ENCODE measurements at regions not wholly inside any gene's neighbourhood (a gene's known extent, or its start where the extent isn't known, plus 50 kb on each side); places are given as distances from the start of the nearest gene placed in this dataset.
"Not testable (repeated sequence)": the region's sequence is repeated elsewhere in the genome, so short reads cannot be mapped to it uniquely, and the experiment has no call there.

- H3K4me3 ChIP-seq (replicated peaks; ENCODE audit: low read depth, low read length), result no peak overlapping the region
- no peak for DNase-seq (ENCODE audit: low read depth)
- TF ChIP-seq CTCF (IDR thresholded peaks at IDR 0.05; ENCODE audit: low read length, missing control alignments), result no peak
Observed at GRCh38 chr7:149683898-149684297, 89.5 kb downstream of the ZNF467 start.

- no peak for TF ChIP-seq CTCF (IDR thresholded peaks at IDR 0.05; ENCODE audit: low read length, missing control alignments)
- H3K4me3 ChIP-seq (replicated peaks; ENCODE audit: low read depth, low read length), result no peak overlapping the region
- no peak for DNase-seq (ENCODE audit: low read depth)
Observed at GRCh38 chr7:149683181-149683580, 90.2 kb downstream of the ZNF467 start.

GRCh38 chr7:149682038-149682437, 91.3 kb downstream of the ZNF467 start:
- no peak for TF ChIP-seq CTCF (IDR thresholded peaks at IDR 0.05; ENCODE audit: low read length, missing control alignments)
- no peak overlapping the region for H3K4me3 ChIP-seq (replicated peaks; ENCODE audit: low read depth, low read length)
- no peak for DNase-seq (ENCODE audit: low read depth)

GRCh38 chr7:149681274-149681673, 92.1 kb downstream of the ZNF467 start:
- no peak overlapping the region for H3K4me3 ChIP-seq (replicated peaks; ENCODE audit: low read depth, low read length)
- TF ChIP-seq CTCF (IDR thresholded peaks at IDR 0.05; ENCODE audit: low read length, missing control alignments), result no peak
- no peak for DNase-seq (ENCODE audit: low read depth)

- no peak overlapping the region for H3K4me3 ChIP-seq (replicated peaks; ENCODE audit: low read depth, low read length)
- TF ChIP-seq CTCF (IDR thresholded peaks at IDR 0.05; ENCODE audit: low read length, missing control alignments), result no peak
- peak; percentile 13 for DNase-seq (ENCODE audit: low read depth)
Observed at GRCh38 chr7:149680331-149681025, 92.9 kb downstream of the ZNF467 start.

GRCh38 chr7:149674728-149675385, 98.5 kb downstream of the ZNF467 start:
- H3K4me3 ChIP-seq (replicated peaks; ENCODE audit: low read depth, low read length); DNase-seq (ENCODE audit: low read depth): not testable (repeated sequence)

GRCh38 chr7:149673006-149673405, 100.4 kb downstream of the ZNF467 start:
- no peak for DNase-seq (ENCODE audit: low read depth)
- H3K4me3 ChIP-seq (replicated peaks; ENCODE audit: low read depth, low read length), result no peak overlapping the region
- TF ChIP-seq CTCF (IDR thresholded peaks at IDR 0.05; ENCODE audit: low read length, missing control alignments), result no peak

Data from fibroblast of pulmonary artery (primary cell).